AG08395 (cell line): ENCODE measurements at regions not wholly inside any gene's neighbourhood (a gene's known extent, or its start where the extent isn't known, plus 50 kb on each side); places are given as distances from the start of the nearest gene placed in this dataset.
"Not testable (repeated sequence)": the region's sequence is repeated elsewhere in the genome, so short reads cannot be mapped to it uniquely, and the experiment has no call there.

Experiments used
- DNase-seq: peaks from one replicate; pipeline ENCODE4 v3.0.0; 2012; ENCODE audit warnings: mixed read lengths, low spot score

DNA sequence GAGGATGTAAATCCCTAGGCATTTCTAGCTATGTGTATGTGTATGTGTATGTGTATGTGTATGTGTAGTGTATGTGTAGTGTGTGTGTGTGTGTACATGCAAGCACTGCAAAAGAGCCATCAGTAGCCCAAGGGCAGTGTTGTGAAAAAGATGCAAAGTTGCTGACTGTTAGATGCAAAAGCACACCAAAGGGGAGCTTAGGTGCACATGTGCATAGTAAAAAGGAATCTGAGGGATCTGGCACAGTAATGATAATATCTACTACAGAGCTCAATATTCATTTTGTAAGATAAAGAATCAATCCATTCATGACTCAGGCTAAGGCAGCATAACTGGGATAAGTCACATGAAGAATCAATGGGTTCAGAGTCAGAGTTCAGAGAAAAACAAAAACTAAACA lies 80.2 kb downstream of the TMEM47 start:
- no peak for DNase-seq

DNA sequence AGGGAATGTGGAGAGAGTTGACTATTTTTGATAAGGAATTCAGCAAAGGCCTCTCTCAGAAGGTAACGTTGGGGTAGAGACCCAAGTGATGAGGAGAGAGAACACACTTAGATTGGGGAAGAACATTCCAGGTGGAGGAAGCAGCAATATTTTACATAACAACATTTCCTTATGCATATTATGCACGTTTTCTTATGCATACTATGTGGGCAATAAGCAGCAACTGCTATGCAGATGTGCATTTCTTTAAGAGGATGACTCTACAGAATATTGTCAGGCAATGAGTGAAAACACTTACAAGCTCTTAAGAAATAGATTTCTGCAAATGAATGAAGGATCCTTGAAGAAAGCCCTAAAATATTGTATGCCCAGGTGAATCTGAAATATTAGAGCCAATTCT lies 91.1 kb downstream of the TMEM47 start:
- DNase-seq: no peak

DNA sequence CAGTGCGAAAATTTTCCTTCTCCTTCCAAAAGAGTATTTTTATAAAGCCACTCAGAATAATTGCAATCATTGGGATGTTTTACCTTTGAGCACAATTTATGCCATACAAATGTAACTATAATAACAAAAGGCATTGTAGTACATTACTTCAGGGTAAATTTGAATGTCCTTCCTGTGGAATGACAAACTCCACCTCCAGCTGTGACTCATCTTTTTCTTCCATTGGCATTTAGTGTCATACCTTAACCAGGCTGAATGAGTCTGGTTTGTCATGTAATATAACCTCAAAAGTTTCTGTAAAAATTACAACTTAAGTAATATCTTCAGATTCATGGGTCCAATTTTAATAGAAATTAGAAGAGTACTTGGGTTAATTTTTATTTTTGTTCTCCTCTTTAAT lies 93.3 kb downstream of the TMEM47 start:
- no peak for DNase-seq

DNA sequence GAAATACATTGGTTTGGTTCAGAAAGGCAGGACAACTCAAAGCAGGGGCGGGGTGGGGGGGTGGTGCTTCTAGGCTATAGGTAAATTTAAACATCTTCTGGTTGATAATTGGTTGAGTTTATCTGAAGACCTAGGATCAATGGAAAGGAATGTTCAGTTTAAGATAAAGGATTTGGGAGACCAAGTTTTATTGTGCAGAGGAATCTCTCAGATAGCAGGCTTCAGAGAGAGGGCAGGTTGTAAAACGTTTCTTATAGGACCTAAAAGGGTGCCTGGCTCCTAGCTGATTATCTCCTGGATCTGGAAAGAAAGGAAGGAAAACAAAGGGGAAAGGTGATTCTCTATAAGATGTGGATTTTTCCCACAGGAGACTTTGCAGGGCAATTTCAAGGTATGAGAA lies 94.0 kb downstream of the TMEM47 start:
- DNase-seq: no peak

DNA sequence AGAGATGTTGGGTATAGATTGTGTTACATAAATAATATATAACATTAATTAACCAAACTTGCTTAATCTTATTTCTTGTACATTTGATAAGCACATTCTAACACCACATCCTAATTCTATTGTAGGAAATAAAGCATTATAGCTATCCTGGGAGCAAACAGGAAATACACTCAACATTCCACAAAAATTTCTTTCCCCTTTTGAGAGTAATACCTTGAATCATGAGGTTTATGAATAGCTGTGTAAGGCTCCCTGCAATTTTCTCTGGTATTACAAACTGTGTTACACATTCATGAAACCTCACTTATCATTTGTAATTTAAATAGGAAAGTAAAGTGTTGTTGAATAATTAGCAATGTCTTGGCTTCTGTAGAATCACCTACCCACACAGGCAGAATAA lies 95.1 kb downstream of the TMEM47 start:
- no peak for DNase-seq

DNA sequence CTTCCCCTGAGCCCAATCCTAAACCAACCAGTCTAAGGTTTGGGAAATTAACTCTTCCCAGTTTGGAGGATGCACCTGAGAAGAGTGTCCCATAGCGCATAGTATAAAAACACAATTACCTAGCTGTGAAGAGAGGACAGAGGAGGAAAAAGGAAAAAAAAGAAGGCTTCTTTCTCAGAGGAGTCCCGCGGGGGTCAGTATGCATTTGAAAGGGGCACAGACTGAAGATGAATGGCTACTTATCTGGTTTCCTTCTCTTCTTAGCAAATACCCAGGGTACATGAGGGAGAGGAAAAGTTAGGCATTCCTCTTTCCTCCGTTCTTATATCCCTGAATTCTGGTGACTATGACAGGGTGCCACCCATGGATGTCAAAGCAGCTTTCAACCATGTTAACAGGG lies 96.9 kb downstream of the TMEM47 start:
- no peak for DNase-seq

DNA sequence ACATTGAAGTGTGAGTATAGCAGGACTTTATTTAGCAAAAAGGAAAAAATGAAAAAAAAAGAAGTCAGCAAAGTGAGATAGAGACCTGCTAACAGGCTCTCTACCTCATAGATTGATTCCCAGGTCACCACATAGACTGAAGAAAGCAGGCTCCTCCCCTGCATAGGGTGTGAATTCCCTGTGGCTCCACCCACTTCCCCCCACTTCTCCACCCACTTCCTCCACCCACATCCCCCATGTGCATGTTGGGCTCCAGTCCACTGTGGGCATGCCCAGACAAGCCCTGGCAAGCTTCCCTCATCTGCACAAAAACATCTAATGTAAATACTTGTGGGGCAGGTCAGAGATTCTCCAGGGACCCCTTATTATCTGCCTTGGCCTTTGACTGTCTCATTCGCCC lies 97.8 kb downstream of the TMEM47 start:
- DNase-seq: peak; percentile 1

DNA sequence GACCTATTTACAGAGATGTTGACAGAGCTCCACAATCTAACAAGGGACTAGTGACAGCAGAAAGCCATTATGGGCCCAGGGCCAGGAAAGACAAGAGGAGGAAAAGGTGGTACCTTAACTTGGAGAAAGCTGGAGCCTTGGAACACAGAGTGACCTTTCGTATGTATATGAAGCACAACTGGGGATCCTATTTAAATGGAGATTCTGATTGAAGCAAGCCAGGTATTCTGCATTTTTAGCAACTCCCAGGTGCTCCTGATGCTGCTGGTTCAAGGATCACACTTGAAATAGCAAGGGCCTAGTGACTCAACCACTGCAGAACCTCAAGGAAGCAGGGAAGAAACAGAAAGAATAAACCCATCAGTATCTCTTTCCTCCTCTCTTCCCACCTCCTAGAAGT lies 99.4 kb downstream of the TMEM47 start:
- no peak for DNase-seq

DNA sequence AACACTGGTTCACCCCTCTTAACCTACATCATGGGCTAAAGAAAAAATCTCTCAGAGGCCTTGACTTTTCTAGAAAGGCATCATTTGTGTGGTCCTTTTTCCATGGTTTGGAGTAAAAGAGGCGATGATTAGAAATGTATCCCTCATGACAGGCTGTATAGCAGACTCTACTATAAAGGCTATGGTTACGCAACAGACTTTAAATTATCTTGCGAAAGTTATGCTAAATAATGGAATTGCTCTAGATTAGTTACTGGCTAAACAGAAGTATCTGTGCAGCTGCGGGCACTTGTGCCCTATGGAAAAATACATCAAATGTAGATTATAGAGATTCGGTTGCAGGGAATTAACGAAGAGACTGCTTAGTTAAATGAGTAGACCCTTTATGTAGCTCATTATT lies 101.6 kb downstream of the TMEM47 start:
- no peak for DNase-seq

DNA sequence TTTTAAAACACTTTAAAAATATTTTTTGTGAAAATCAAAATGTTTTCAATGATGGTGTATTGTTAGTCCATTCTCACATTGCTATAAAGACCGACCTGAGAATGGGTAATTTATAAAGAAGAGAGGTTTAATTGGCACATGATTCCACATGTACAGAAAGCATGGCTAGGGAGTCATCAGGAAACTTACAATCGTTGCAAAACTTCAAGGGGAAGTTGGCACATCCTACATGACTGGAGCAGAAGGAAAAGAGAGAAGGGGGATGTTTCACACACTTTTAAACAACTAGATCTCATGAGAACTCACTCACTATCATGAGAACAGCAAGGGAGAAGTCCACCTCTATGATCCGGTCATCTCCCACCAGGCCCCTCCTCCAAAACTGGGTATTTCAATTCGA lies 110.7 kb downstream of the TMEM47 start:
- no peak for DNase-seq

DNA sequence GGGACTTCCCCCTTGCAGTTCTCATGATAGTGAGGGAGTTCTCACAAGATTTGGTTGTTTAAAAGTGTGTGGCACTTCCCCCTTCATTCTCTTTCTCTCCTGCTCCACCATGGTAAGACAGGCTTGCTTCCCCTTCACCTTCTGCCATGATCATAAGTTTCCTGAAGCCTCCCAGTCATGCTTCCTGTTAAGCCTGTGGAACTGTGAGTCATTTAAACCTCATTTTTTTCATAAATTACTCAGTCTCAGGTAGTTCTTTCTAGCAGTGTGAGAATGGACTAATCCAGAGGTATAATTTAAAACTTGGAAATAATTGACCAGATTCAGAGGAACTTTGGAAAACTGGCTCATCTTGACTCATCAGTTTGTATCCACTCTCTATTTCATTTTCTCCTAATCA lies 129.0 kb downstream of the TMEM47 start:
- DNase-seq: no peak

DNA sequence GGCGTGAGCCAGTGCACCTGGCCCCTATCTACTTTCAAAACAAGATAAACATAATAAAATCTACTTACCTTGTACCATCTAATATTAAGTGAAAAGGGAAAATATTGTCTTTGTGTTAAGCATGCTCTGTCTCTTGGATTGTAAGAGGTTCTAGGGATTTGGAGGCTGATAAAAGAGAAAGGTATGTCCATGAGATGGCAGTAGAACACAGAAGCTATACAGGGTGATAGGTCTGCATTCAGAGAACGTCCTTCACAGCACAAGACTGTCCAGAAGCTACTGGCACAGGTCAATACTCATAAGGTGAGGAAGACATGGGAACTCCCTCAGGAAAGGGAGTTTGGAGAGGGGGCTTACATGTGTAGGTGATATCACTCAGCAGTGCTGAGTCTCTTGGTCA lies 135.5 kb downstream of the TMEM47 start:
- peak; percentile 2 for DNase-seq

DNA sequence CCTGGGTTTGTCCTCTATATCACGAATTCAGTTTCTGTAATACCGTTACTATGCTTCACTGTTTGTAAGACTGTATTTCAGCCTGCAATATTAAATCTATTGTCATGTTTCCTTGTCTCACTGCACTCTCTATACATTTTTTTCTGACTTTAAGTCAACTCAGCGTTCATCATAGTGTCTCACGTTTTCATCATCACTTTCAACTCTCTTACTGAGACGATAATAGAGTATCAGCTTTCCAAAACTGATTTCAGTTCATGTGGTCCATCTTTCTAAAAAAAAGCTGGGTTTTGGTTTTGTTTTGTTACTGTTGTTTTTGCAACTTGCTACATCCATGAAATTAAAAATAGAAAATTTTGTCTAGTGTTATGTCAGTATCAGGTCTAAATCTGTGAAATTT lies 147.7 kb downstream of the TMEM47 start:
- DNase-seq: no peak

DNA sequence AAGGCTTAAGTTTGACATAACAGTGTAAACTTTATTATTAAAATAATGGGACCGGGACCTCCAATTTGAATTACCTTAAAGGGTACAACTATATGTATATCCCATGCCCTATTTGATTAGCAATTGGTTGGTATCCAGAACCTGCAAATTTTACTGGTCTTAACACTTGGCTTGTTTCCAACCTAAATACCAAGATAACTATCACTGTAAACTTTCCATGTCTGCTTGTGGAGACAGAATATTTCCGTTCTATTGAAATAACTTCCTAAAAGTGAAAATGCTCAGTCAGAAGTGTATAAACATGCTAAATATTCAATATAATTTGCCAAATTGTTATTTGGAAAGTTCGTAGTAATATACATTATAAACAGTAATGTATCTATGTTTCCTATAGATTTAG lies 154.0 kb downstream of the TMEM47 start:
- DNase-seq: no peak

DNA sequence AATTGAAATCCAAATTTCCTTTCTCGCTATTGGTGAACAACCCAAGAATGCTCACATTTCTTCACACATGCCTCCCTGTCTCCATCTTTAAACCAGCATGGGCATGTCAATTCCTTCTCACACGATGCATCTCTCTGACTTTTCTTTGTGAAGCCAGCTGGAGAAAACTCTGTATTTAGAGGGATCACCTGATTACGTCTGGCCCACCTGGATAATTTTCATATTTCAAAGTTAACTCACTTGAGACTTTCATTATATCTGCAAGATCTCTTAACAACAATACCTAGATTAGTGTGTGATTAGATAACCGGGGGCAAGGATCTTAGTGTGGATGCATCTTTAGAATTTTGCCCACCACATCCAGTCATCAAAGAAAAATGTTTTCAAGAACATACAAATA lies 164.0 kb downstream of the TMEM47 start:
- no peak for DNase-seq

DNA sequence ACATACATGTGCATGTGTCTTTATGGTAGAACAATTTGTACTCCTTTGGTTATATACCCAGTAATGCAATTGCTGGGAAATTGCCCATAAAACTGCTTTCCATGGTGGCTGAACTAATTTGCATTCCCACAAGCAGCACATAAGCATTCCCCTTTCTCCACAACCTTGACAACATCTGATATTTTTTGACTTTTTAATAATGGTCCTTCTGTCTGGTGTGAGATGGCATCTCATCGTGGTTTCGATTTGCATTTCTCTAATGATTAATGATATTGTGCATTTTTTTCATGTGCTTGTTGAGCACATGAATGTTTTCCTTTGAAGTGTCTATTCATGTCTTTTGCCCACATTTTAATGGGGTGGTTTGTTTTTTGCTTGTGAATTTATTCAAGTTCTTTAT lies 166.0 kb downstream of the TMEM47 start:
- no peak for DNase-seq

DNA sequence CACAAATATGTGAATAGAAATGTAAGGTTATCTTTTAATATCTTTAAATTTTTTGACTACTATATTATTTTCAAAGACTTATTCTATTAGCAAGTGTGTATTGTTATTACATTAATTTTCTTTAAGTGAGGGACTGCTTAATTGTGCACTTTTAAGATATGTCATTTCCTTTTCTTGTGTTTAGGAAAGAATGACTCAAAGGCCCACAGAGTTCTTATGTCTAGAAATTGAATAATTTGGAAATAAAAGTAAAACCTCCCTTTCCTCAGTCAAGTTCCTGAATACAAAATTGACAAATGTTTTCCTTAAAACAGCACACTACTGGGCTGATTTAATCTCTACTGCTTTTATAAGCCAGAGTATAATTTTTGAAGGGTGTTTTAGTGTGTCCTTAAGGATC lies 169.7 kb downstream of the TMEM47 start:
- DNase-seq: no peak

DNA sequence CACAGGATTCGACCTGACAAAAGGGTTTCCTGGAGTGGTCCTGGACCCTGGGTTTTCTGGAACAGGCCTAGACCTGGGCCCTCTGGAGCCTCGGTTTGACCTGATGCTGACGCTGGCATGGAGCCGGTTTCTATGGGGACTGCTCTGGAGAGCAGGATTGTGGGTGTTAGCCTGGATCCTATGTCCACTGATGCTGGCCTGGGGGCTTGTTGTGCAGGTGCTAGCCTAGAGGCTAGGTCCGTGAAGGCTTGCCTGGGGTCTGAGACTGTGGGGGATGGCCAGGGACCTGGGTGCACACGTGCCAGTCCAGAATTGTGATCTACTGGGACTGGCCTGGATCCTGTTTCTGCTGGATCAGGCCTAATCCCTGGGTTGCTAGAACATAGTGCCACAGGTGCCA lies 173.1 kb downstream of the TMEM47 start:
- no peak for DNase-seq

DNA sequence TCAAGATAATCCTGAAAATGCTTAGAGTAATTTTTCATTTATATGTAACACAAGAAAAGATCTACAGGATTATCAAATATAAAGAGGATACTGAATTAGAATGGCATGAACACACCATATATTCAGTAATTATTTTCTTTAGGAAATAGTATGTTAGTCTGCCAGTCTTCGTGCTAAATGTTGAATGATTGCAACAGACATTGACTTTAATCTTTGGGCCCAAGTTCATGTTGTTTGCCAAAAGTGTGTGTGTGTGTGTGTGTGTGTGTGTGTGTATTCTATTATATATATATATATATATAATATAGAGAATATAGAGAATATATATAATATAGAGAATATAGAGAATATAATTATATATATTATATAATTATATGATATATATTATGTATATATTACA lies 186.6 kb downstream of the TMEM47 start:
- no peak for DNase-seq

DNA sequence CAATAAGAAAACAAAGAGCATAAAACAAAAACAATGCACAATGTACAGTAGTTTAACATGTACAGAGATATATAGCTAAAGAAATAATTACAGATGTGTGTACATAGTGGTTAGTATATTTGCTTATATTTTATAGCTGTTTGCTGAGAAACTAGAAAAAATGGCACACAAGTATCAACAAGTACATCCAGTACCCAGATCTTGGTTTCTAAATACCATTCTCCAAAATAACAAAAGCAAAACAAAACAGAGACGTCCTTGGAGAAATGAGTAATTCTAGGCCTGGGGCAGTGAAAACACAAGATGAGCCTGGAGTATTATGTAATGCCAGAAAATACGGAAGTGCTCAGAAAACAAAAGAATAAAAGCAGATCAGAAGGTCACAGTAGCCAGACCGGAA lies 189.6 kb downstream of the TMEM47 start:
- DNase-seq: no peak

DNA sequence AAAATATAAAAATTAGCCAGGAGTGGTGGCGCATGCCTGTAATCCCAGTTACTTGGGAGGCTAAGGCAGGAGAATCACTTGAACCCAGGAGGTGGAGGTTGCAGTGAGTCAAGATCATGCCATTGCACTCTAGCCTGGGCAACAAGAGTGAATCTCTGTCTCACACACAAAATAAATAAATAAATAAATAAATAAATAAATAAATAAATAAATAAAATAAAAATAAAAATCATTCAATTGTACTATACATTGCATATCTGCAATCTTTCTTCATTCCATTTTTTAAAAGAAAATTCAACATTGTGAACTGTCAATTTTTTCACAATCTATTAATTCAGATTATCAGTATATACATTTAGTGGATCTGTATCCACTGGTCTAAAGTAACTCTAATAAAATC lies 193.9 kb downstream of the TMEM47 start:
- DNase-seq: not testable (repeated sequence)

DNA sequence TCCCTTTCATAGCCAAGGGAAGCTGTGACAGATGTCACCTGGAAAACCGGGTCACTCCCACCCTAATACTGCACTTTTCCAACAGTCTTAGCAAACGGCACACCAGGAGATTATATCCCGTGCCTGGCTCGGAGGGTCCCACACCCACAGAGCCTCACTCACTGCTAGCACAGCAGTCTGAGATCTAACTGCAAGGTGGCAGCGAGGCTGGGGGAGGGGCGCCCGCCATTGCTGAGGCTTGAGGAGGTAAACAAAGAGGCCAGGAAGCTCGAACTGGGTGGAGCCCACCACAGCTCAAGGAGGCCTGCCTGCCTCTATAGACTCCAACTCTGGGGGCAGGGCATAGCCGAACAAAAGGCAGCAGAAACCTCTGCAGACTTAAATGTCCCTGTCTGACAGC lies 199.2 kb downstream of the TMEM47 start:
- not testable (repeated sequence) for DNase-seq

DNA sequence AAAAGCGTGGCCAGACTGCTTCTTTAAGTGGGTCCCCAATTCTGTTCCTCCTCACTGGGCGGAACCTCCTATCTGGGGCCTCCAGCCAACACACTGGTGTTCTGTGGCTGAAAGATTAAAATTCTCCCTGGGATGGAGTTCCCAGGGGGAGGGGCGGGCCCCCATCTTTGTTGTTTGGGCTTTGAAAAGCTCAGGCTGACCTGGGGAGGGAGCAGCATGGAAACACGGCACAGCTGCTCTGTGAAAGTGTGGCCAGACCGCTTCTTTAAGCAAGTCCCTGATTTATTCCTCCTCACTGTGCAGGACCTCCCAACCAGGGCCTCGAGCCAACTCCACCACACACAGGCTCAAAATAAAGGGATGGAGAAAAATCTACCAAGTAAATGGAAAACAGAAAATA lies 219.5 kb downstream of the TMEM47 start:
- DNase-seq: no peak

DNA sequence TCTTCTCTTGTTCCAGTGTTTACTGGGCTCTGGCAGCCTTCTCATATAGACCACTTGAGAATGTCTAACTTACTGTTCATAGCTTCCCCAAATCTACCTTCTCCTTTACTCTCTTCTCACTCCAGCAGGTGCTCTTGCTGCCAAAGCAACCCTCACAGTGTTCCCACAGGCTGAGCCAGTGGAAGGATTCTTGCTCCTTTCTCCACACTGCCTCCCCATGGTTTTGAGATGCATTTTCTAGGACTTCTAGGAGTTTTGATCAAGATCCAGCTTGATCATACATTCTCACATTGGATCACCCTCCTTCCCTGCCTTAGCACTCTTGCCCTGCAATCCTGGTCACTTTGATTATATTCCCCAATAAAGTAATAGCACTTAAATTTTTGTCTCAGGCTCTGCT lies 230.8 kb downstream of the TMEM47 start:
- no peak for DNase-seq

DNA sequence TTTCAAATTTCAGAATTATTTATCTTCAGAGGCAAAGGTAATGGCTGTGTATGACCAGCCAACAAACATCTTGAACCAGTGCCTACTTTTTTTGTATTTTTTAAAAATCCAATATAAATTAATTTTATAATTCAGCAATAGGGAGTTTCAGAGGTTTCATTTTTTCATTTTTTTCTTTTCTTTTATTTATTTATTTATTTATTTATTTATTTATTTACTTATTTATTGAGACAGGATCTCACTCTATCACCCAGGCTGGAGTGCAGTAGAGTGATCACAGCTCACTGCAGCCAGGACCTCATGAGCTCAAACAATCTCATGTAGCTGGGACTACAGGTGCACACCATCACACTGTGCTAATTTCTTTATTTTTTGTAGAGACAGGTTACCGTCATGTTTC lies 250.5 kb downstream of the TMEM47 start:
- no peak for DNase-seq
